ENCODE measurements at regions not wholly inside any gene's neighbourhood (a gene's known extent, or its start where the extent isn't known, plus 50 kb on each side); places are given as distances from the start of the nearest gene placed in this dataset.

- DNase-seq (no peak), ATAC-seq (no peak)
- POLR2A ChIA-PET (ENCODE audit: unreplicated experiment) = no interaction called here
- H3K27me3 ChIP-seq (ENCODE audit: low read length) = no peaks in the 10 kb centered on the region
- H3K4me1 ChIP-seq (ENCODE audit: insufficient read depth, low read length) = no peaks in the 10 kb centered on the region
- CTCF ChIA-PET = no interaction called here
- H3K9me3 ChIP-seq (ENCODE audit: low read length) = no peaks in the 10 kb centered on the region
- intact Hi-C loops (cut with micrococcal nuclease) = no loop called here
- BruUV-seq (replicated peaks) = no TSS peak
- no peak overlapping the region for H3K9ac ChIP-seq (ENCODE audit: low read length)
- TF ChIP-seq EZH2 (IDR thresholded peaks at IDR 0.05; ENCODE audit: low read length, unreplicated experiment) = no peak
- TF ChIP-seq EZH2phosphoT487 (IDR thresholded peaks at IDR 0.05; ENCODE audit: borderline replicate concordance, low read length) = no peak
- no peaks in the 10 kb centered on the region for H3K79me2 ChIP-seq (ENCODE audit: low read length)
- H3K36me3 ChIP-seq (ENCODE audit: low read depth, low read length) = no peaks in the 10 kb centered on the region
- no peak overlapping the region for H3K4me2 ChIP-seq (ENCODE audit: low read length)
- no peaks in the 10 kb centered on the region for H3K9me2 ChIP-seq (replicated peaks; ENCODE audit: low read length)
- no peak overlapping the region for H2AFZ ChIP-seq (ENCODE audit: low read length)
- H4K20me1 ChIP-seq (ENCODE audit: low read length) = no peaks in the 10 kb centered on the region
- no peak overlapping the region for H3K4me3 ChIP-seq (ENCODE audit: low read length)
- H3K27ac ChIP-seq (ENCODE audit: low read length) = no peak overlapping the region
- H3F3A ChIP-seq (ENCODE audit: low read length, unreplicated experiment) = no peaks in the 10 kb centered on the region
Measured at GRCh38 chr13:80666782-80667552, 326.0 kb upstream of the SPRY2 start.

GRCh38 chr13:80665792-80666333, 324.9 kb upstream of the SPRY2 start:
- no peaks in the 10 kb centered on the region for H3K36me3 ChIP-seq (ENCODE audit: low read depth, low read length)
- no peaks in the 10 kb centered on the region for H3F3A ChIP-seq (ENCODE audit: low read length, unreplicated experiment)
- H3K9me3 ChIP-seq (ENCODE audit: low read length) = no peaks in the 10 kb centered on the region
- no peak for ATAC-seq
- no peaks in the 10 kb centered on the region for H3K79me2 ChIP-seq (ENCODE audit: low read length)
- no peak overlapping the region for H3K4me3 ChIP-seq (ENCODE audit: low read length)
- no peak for TF ChIP-seq EZH2 (IDR thresholded peaks at IDR 0.05; ENCODE audit: low read length, unreplicated experiment)
- no peak for TF ChIP-seq CTCF (conservative IDR thresholded peaks at IDR 0.05; ENCODE audit: low read depth, low read length)
- no peak for TF ChIP-seq EZH2phosphoT487 (IDR thresholded peaks at IDR 0.05; ENCODE audit: borderline replicate concordance, low read length)
- BruUV-seq (replicated peaks) = no TSS peak
- no peak overlapping the region for H3K4me2 ChIP-seq (ENCODE audit: low read length)
- intact Hi-C loops (cut with micrococcal nuclease) = no loop called here
- H3K27me3 ChIP-seq (ENCODE audit: low read length) = no peaks in the 10 kb centered on the region
- no peak for DNase-seq
- no peaks in the 10 kb centered on the region for H3K4me1 ChIP-seq (ENCODE audit: insufficient read depth, low read length)
- H4K20me1 ChIP-seq (ENCODE audit: low read length) = no peaks in the 10 kb centered on the region
- H2AFZ ChIP-seq (ENCODE audit: low read length) = no peak overlapping the region
- no peak overlapping the region for H3K9ac ChIP-seq (ENCODE audit: low read length)
- CTCF ChIA-PET = no interaction called here
- H3K9me2 ChIP-seq (replicated peaks; ENCODE audit: low read length) = no peaks in the 10 kb centered on the region
- POLR2A ChIA-PET (ENCODE audit: unreplicated experiment) = no interaction called here
- H3K27ac ChIP-seq (ENCODE audit: low read length) = no peak overlapping the region

- H3K9ac ChIP-seq (ENCODE audit: low read length) = no peak overlapping the region
- CTCF ChIA-PET = no interaction called here
- H3K79me2 ChIP-seq (ENCODE audit: low read length) = no peaks in the 10 kb centered on the region
- no peaks in the 10 kb centered on the region for H4K20me1 ChIP-seq (ENCODE audit: low read length)
- no peak overlapping the region for H3K4me3 ChIP-seq (ENCODE audit: low read length)
- intact Hi-C loops (cut with micrococcal nuclease) = no loop called here
- H3K4me2 ChIP-seq (ENCODE audit: low read length) = no peak overlapping the region
- DNase-seq (no peak), ATAC-seq (no peak)
- no peak overlapping the region for H2AFZ ChIP-seq (ENCODE audit: low read length)
- H3K36me3 ChIP-seq (ENCODE audit: low read depth, low read length) = no peaks in the 10 kb centered on the region
- H3K9me2 ChIP-seq (replicated peaks; ENCODE audit: low read length) = no peaks in the 10 kb centered on the region
- no peak for TF ChIP-seq EZH2phosphoT487 (IDR thresholded peaks at IDR 0.05; ENCODE audit: borderline replicate concordance, low read length)
- no peak overlapping the region for H3K27ac ChIP-seq (ENCODE audit: low read length)
- no peaks in the 10 kb centered on the region for H3F3A ChIP-seq (ENCODE audit: low read length, unreplicated experiment)
- H3K9me3 ChIP-seq (ENCODE audit: low read length) = no peaks in the 10 kb centered on the region
- POLR2A ChIA-PET (ENCODE audit: unreplicated experiment) = no interaction called here
- H3K4me1 ChIP-seq (ENCODE audit: insufficient read depth, low read length) = no peaks in the 10 kb centered on the region
- H3K27me3 ChIP-seq (ENCODE audit: low read length) = no peaks in the 10 kb centered on the region
- BruUV-seq (replicated peaks) = no TSS peak
Measured at GRCh38 chr13:80664950-80665349, 324.0 kb upstream of the SPRY2 start.
